Testis (tissue), 2 donors: ENCODE measurements at regions not wholly inside any gene's neighbourhood (a gene's known extent, or its start where the extent isn't known, plus 50 kb on each side); places are given as distances from the start of the nearest gene placed in this dataset.
A peak's percentile ranks its signal among the peaks of the same experiment; 100 is the strongest.
"Not testable (repeated sequence)": the region's sequence is repeated elsewhere in the genome, so short reads cannot be mapped to it uniquely, and the experiment has no call there.

Experiments used
- DNase-seq: peaks from one replicate; pipeline ENCODE4 v3.0.0-alpha.2; 2019
- H3K27ac ChIP-seq, 2 donors: fragments of 200-600 bp; sonication (generic); one replicate each; pipeline ENCODE4 v1.5.1; 2019
- H3K27me3 ChIP-seq: fragments of 200-600 bp; sonication (generic); one replicate; pipeline ENCODE4 v1.5.1; 2019
- H3K36me3 ChIP-seq: fragments of 200-600 bp; sonication (generic); one replicate; pipeline ENCODE4 v1.5.1; 2017; ENCODE audit warnings: low read depth; ENCODE audit errors: missing control alignments
- H3K4me1 ChIP-seq: fragments of 200-600 bp; sonication (generic); one replicate; pipeline ENCODE4 v1.5.1; 2019
- H3K4me3 ChIP-seq, 2 donors: fragments of 200-600 bp; sonication (generic); one replicate each; pipeline ENCODE4 v1.5.1; 2017 to 2019
- H3K9me3 ChIP-seq: fragments of 200-600 bp; sonication (generic); one replicate; pipeline ENCODE4 v1.5.1; 2017
- CTCF ChIP-seq, 3 experiments: fragments of 450-650 bp in 2 of 3; fragments of 200-600 bp in 1 of 3; sonication (generic) in 1 of 3; IDR thresholded peaks; one replicate each; pipeline ENCODE4 v1.5.1; 2016 to 2019; ENCODE audit warnings: antibody characterized with exemption in 3 of 3, mild to moderate bottlenecking in 2 of 3, moderate library complexity in 1 of 3
- POLR2A ChIP-seq: fragments of 450-650 bp; IDR thresholded peaks from one replicate; pipeline ENCODE4 v1.6.1; 2017; ENCODE audit warnings: antibody characterized with exemption, mild to moderate bottlenecking, moderate library complexity
- WGBS, 2 donors: methylation state at CpG; one replicate each; pipeline ENCODE4 v1.1.5; 2018; 5-methylcytosine and 5-hydroxymethylcytosine counted together
- intact Hi-C: fragments of 100-400 bp; cut with DNase I; formaldehyde crosslinking; loops from one replicate; pipeline ENCODE4 v1.15.1; 2023; ENCODE audit warnings: low total_unique reads

- WGBS, 2 donors: 79 to 86% methylated on average over 4 of the region's 4 CpGs
- TF ChIP-seq POLR2A (no peak), CTCF (IDR thresholded peaks at IDR 0.05) (no peak)
- H3K9me3 ChIP-seq: no peaks in the 10 kb centered on the region
- H3K27ac ChIP-seq: no peak overlapping the region
- H3K36me3 ChIP-seq: no peaks in the 10 kb centered on the region
- H3K4me3 ChIP-seq: no peak overlapping the region
- H3K27me3 ChIP-seq: no peaks in the 10 kb centered on the region
- no peak for DNase-seq
- no peaks in the 10 kb centered on the region for H3K4me1 ChIP-seq
- intact Hi-C loops: no loop called here
Observed at GRCh38 chr7:138249975-138250374, 173.7 kb downstream of the AKR1D1 start.

GRCh38 chr7:138252666-138253065 is 176.4 kb downstream of the AKR1D1 start:
- intact Hi-C loops, H3K36me3 ChIP-seq, H3K9me3 ChIP-seq, DNase-seq, H3K4me1 ChIP-seq, H3K27me3 ChIP-seq, H3K27ac ChIP-seq, H3K4me3 ChIP-seq: not testable (repeated sequence)
- WGBS, 2 donors: 88 to 91% methylated on average over 5 of the region's 5 CpGs

DNA sequence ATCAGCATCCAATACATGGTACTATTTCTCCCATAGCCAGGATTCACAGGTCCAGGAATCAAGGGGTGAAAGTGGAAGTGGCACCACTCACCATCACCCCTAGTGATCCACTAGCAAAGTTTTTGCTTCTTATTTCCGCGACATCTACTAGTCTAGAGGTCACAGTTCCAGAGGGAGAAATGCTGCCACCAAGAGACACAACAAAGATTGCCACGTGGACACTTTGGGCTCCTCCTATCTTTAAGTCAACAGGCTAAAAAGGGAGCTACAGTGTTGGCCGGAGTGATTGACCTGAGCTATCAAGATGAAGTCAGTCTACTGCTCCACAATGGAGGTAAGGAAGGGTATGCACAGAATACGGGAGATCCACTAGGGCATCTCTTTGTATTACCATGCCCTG is 178.2 kb downstream of the AKR1D1 start:
- Histone ChIP-seq H3K4me3 (no peak overlapping the region), H3K36me3 (no peaks in the 10 kb centered on the region), H3K27ac (no peak overlapping the region), H3K27me3 (no peaks in the 10 kb centered on the region), H3K9me3 (no peaks in the 10 kb centered on the region), H3K4me1 (no peaks in the 10 kb centered on the region)
- no peak for DNase-seq
- intact Hi-C loops: no loop called here
- WGBS, 2 donors: 77 to 94% methylated on average over 5 of the region's 5 CpGs
- TF ChIP-seq POLR2A: no peak
- no peak for TF ChIP-seq CTCF (IDR thresholded peaks at IDR 0.05)

- Histone ChIP-seq H3K4me1 (no peaks in the 10 kb centered on the region), H3K27me3 (no peaks in the 10 kb centered on the region), H3K36me3 (no peaks in the 10 kb centered on the region), H3K4me3 (no peak overlapping the region), H3K27ac (peak overlapping the region in 1 of 2 donors; percentile 48), H3K9me3 (no peaks in the 10 kb centered on the region)
- 25 to 51% methylated on average over 10 of the region's 10 CpGs for WGBS, 2 donors
- intact Hi-C loops: no loop called here
- TF ChIP-seq CTCF (IDR thresholded peaks at IDR 0.05) (no peak), POLR2A (no peak)
- peak; percentile 60 for DNase-seq
Observed at GRCh38 chr7:138257459-138258196, 181.4 kb downstream of the AKR1D1 start.

GRCh38 chr7:138258197-138258559 is 181.9 kb downstream of the AKR1D1 start:
- H3K27me3 ChIP-seq: no peaks in the 10 kb centered on the region
- intact Hi-C loops: no loop called here
- H3K4me3 ChIP-seq: no peak overlapping the region
- no peak for DNase-seq
- H3K27ac ChIP-seq: peak overlapping the region in 1 of 2 donors; percentile 56
- whole genome bisulfite sequencing, 2 donors: 51 to 54% methylated on average over 3 of the region's 3 CpGs
- no peaks in the 10 kb centered on the region for H3K4me1 ChIP-seq
- TF ChIP-seq CTCF (IDR thresholded peaks at IDR 0.05) (no peak), POLR2A (no peak)
- H3K9me3 ChIP-seq: no peaks in the 10 kb centered on the region
- H3K36me3 ChIP-seq: no peaks in the 10 kb centered on the region
